IMR-90 (cell line): ENCODE measurements at regions not wholly inside any gene's neighbourhood (a gene's known extent, or its start where the extent isn't known, plus 50 kb on each side); places are given as distances from the start of the nearest gene placed in this dataset.

Experiments
- CEBPB ChIP-seq: IDR thresholded peaks from 2 replicates; pipeline ENCODE4 v1.6.1; 2012; ENCODE audit warnings: low read depth, low read length, improper control_type of control experiment
- CHD1 ChIP-seq: IDR thresholded peaks from 2 replicates; pipeline ENCODE4 v1.6.1; 2012; ENCODE audit warnings: low read depth, low read length, improper control_type of control experiment
- FOS ChIP-seq: fragments of 150-350 bp; IDR thresholded peaks from 2 replicates; pipeline ENCODE4 v1.6.1; 2016; ENCODE audit warnings: low read depth, low read length
- MAFK ChIP-seq: IDR thresholded peaks from 2 replicates; pipeline ENCODE4 v1.6.1; 2012; ENCODE audit warnings: low read depth, low read length, improper control_type of control experiment
- MAZ ChIP-seq: IDR thresholded peaks from 2 replicates; pipeline ENCODE4 v1.6.1; 2012; ENCODE audit warnings: low read depth, mild to moderate bottlenecking, low read length, improper control_type of control experiment, moderate library complexity, borderline replicate concordance
- MXI1 ChIP-seq: IDR thresholded peaks from 2 replicates; pipeline ENCODE4 v1.6.1; 2012; ENCODE audit warnings: low read depth, mild to moderate bottlenecking, low read length, moderate library complexity, borderline replicate concordance
- POLR2A ChIP-seq: IDR thresholded peaks from 2 replicates; pipeline ENCODE4 v1.6.1; 2012; ENCODE audit warnings: mild to moderate bottlenecking, low read depth, low read length
- RAD21 ChIP-seq: IDR thresholded peaks from 2 replicates; pipeline ENCODE4 v1.6.1; 2012; ENCODE audit warnings: low read length, improper control_type of control experiment
- RFX5 ChIP-seq: IDR thresholded peaks from 2 replicates; pipeline ENCODE4 v1.8.0; 2012; ENCODE audit warnings: low read depth, mild to moderate bottlenecking, low read length, moderate library complexity
- SMC3 ChIP-seq: fragments of 150-350 bp; IDR thresholded peaks from 2 replicates; pipeline ENCODE4 v1.6.1; 2016; ENCODE audit warnings: low read depth, mild to moderate bottlenecking, antibody characterized with exemption, low read length, moderate library complexity
- TF ChIP-seq, protein P1 (sequence below): conservative IDR thresholded peaks from 2 replicates; pipeline ENCODE4 v1.5.1; 2012; ENCODE audit warnings: mild to moderate bottlenecking, low read depth, low read length, improper control_type of control experiment
- TF ChIP-seq, protein P2 (sequence below): fragments of 150-350 bp; IDR thresholded peaks from 2 replicates; pipeline ENCODE4 v1.6.1; 2016; ENCODE audit warnings: low read depth, mild to moderate bottlenecking, low read length, moderate library complexity, borderline replicate concordance

DNA sequence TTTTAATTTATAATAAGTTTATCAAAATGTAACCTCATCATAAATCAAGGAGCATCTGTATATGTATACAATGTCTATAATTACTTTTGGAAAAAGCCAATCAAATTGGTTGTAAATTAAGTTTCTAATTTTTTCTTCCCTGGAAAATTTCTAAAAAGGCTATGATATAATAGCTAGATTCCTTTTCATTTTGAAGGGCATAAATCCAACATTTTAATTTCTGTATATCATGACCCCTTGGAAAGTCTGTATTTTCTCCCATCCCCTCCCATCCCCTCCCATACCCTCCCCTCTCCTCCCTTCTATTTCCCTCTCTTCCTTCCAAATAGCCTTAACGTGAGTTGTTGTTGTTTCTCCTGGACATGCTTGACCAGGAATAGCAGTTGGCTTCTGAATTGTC is 247.1 kb upstream of the FSTL5 start:
- TF ChIP-seq, protein P1, sequence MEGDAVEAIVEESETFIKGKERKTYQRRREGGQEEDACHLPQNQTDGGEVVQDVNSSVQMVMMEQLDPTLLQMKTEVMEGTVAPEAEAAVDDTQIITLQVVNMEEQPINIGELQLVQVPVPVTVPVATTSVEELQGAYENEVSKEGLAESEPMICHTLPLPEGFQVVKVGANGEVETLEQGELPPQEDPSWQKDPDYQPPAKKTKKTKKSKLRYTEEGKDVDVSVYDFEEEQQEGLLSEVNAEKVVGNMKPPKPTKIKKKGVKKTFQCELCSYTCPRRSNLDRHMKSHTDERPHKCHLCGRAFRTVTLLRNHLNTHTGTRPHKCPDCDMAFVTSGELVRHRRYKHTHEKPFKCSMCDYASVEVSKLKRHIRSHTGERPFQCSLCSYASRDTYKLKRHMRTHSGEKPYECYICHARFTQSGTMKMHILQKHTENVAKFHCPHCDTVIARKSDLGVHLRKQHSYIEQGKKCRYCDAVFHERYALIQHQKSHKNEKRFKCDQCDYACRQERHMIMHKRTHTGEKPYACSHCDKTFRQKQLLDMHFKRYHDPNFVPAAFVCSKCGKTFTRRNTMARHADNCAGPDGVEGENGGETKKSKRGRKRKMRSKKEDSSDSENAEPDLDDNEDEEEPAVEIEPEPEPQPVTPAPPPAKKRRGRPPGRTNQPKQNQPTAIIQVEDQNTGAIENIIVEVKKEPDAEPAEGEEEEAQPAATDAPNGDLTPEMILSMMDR = no peak
- TF ChIP-seq CHD1 (no peak), POLR2A (no peak), SMC3 (no peak), MXI1 (no peak), CEBPB (no peak), RFX5 (no peak), FOS (no peak), MAFK (no peak), MAZ (no peak), RAD21 (no peak)
- TF ChIP-seq, protein P2, sequence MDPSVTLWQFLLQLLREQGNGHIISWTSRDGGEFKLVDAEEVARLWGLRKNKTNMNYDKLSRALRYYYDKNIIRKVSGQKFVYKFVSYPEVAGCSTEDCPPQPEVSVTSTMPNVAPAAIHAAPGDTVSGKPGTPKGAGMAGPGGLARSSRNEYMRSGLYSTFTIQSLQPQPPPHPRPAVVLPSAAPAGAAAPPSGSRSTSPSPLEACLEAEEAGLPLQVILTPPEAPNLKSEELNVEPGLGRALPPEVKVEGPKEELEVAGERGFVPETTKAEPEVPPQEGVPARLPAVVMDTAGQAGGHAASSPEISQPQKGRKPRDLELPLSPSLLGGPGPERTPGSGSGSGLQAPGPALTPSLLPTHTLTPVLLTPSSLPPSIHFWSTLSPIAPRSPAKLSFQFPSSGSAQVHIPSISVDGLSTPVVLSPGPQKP = no peak
